GM23248 (cell line): ENCODE measurements at regions not wholly inside any gene's neighbourhood (a gene's known extent, or its start where the extent isn't known, plus 50 kb on each side); places are given as distances from the start of the nearest gene placed in this dataset.
A peak's percentile ranks its signal among the peaks of the same experiment; 100 is the strongest.

Experiments
- DNase-seq: peaks from one replicate; pipeline ENCODE4 v3.0.0-alpha.2; 2015
- H2AFZ ChIP-seq: fragments of 200-600 bp; sonication (generic); 2 replicates; pipeline ENCODE4 v1.6.1; 2016; ENCODE audit warnings: antibody characterized with exemption
- H3F3A ChIP-seq: fragments of 200-600 bp; sonication (generic); 2 replicates; pipeline ENCODE4 v1.6.1; 2016; ENCODE audit warnings: mild to moderate bottlenecking, antibody characterized with exemption, mixed run types; ENCODE audit not compliant: insufficient read depth
- H3K27ac ChIP-seq: fragments of 200-600 bp; sonication (generic); 2 replicates; pipeline ENCODE4 v1.5.1; 2016; ENCODE audit warnings: mild to moderate bottlenecking
- H3K27me3 ChIP-seq: fragments of 200-600 bp; sonication (generic); replicated peaks from 2 replicates; pipeline ENCODE4 v1.6.1; 2016; ENCODE audit warnings: mild to moderate bottlenecking; ENCODE audit not compliant: insufficient read depth
- H3K36me3 ChIP-seq: fragments of 200-600 bp; sonication (generic); 2 replicates; pipeline ENCODE4 v1.6.1; 2016; ENCODE audit warnings: low read depth, mild to moderate bottlenecking
- H3K4me1 ChIP-seq: fragments of 200-600 bp; sonication (generic); 2 replicates; pipeline ENCODE4 v1.6.1; 2016; ENCODE audit warnings: mild to moderate bottlenecking; ENCODE audit not compliant: insufficient read depth
- H3K4me2 ChIP-seq: fragments of 200-600 bp; sonication (generic); one replicate; pipeline ENCODE4 v1.6.1; 2016; ENCODE audit warnings: mild to moderate bottlenecking; ENCODE audit not compliant: unreplicated experiment
- H3K4me3 ChIP-seq: fragments of 200-600 bp; sonication (generic); 2 replicates; pipeline ENCODE4 v1.5.1; 2016; ENCODE audit warnings: mild to moderate bottlenecking
- H3K79me2 ChIP-seq: fragments of 200-600 bp; sonication (generic); 2 replicates; pipeline ENCODE4 v1.6.1; 2016; ENCODE audit warnings: mild to moderate bottlenecking; ENCODE audit not compliant: insufficient read depth
- H3K9ac ChIP-seq: fragments of 200-600 bp; sonication (generic); 2 replicates; pipeline ENCODE4 v1.6.1; 2016; ENCODE audit warnings: mild to moderate bottlenecking
- H3K9me2 ChIP-seq: fragments of 200-600 bp; sonication (generic); 2 replicates; pipeline ENCODE4 v1.6.1; 2016; ENCODE audit warnings: mixed run types, mild to moderate bottlenecking, moderate library complexity; ENCODE audit not compliant: insufficient read depth
- H3K9me3 ChIP-seq: fragments of 200-600 bp; sonication (generic); one replicate; pipeline ENCODE4 v1.6.1; 2017; ENCODE audit warnings: low read depth
- H4K20me1 ChIP-seq: fragments of 200-600 bp; sonication (generic); 2 replicates; pipeline ENCODE4 v1.6.0; 2016; ENCODE audit not compliant: insufficient read depth
- EZH2 ChIP-seq: fragments of 200-600 bp; sonication (generic); IDR thresholded peaks from 2 replicates; pipeline ENCODE4 v1.6.1; 2018; ENCODE audit warnings: antibody characterized with exemption, mild to moderate bottlenecking; ENCODE audit not compliant: insufficient read depth, poor library complexity, severe bottlenecking
- EZH2phosphoT487 ChIP-seq: fragments of 200-600 bp; sonication (generic); IDR thresholded peaks from 2 replicates; pipeline ENCODE4 v1.6.1; 2018; ENCODE audit warnings: antibody characterized with exemption, moderate library complexity, mild to moderate bottlenecking, low read depth; ENCODE audit not compliant: insufficient read depth
- WGBS, 2 experiments: methylation state at CpG; one replicate each; pipeline ENCODE4 v1.1.6; 2015 to 2017; ENCODE audit warnings: low lambda C conversion rate in 2 of 2, low coverage in 1 of 2; ENCODE audit errors: missing lambda C conversion rate in 2 of 2; 5-methylcytosine and 5-hydroxymethylcytosine counted together
- in situ Hi-C: fragments of 300-500 bp; cut with MboI; formaldehyde crosslinking; loops from 2 replicates; pipeline ENCODE4 v1.15.0; 2020

GRCh38 chr5:103461243-103461642, 101.3 kb downstream of the NUDT12 start:
- Histone ChIP-seq H3K79me2 (no peaks in the 10 kb centered on the region), H3K4me1 (peaks cover 24% of the 10 kb centered on the region), H3K27me3 (no peaks in the 10 kb centered on the region), H3F3A (peaks cover 14% of the 10 kb centered on the region; the same call in 1 of the 2 replicates), H3K4me3 (no peak overlapping the region; the same call in 1 of the 2 replicates), H2AFZ (no peak overlapping the region), H3K9me3 (no peaks in the 10 kb centered on the region), H3K27ac (no peak overlapping the region), H4K20me1 (no peaks in the 10 kb centered on the region), H3K9me2 (no peaks in the 10 kb centered on the region), H3K4me2 (peak overlapping the region; percentile 9), H3K9ac (no peak overlapping the region), H3K36me3 (no peaks in the 10 kb centered on the region)
- peak; percentile 71 for DNase-seq
- 0 out of 2 replicates have a peak, but pooled peaks have one; percentile 22 for TF ChIP-seq EZH2phosphoT487
- TF ChIP-seq EZH2 = no peak
- 0% methylated on average over 1 of the region's 1 CpG for WGBS, 2 experiments
- in situ Hi-C loops = no loop called here

GRCh38 chr5:103458497-103459040, 104.0 kb downstream of the NUDT12 start:
- no peak overlapping the region for H2AFZ ChIP-seq
- no peak overlapping the region for H3K4me2 ChIP-seq
- H4K20me1 ChIP-seq = no peaks in the 10 kb centered on the region
- in situ Hi-C loops = no loop called here
- H3K9me2 ChIP-seq = no peaks in the 10 kb centered on the region
- TF ChIP-seq EZH2phosphoT487 (no peak), EZH2 (no peak)
- DNase-seq = no peak
- no peaks in the 10 kb centered on the region for H3K9me3 ChIP-seq
- H3K79me2 ChIP-seq = no peaks in the 10 kb centered on the region
- H3K4me3 ChIP-seq = no peak overlapping the region
- peaks cover 17% of the 10 kb centered on the region for H3K4me1 ChIP-seq
- no peak overlapping the region for H3K27ac ChIP-seq
- no peaks in the 10 kb centered on the region for H3K36me3 ChIP-seq
- H3K9ac ChIP-seq = no peak overlapping the region
- 78 to 82% methylated on average over 3 of the region's 3 CpGs for WGBS, 2 experiments
- H3K27me3 ChIP-seq = no peaks in the 10 kb centered on the region
- H3F3A ChIP-seq = peaks cover 14% of the 10 kb centered on the region; the same call in 1 of the 2 replicates

GRCh38 chr5:103456476-103456875, 106.1 kb downstream of the NUDT12 start:
- H3K27me3 ChIP-seq = no peaks in the 10 kb centered on the region
- TF ChIP-seq EZH2 = no peak
- no peak for TF ChIP-seq EZH2phosphoT487

GRCh38 chr5:103455796-103456195, 106.8 kb downstream of the NUDT12 start:
- no peak overlapping the region for H3K9ac ChIP-seq
- H2AFZ ChIP-seq = no peak overlapping the region
- no peak overlapping the region for H3K4me3 ChIP-seq
- no peak overlapping the region for H3K4me2 ChIP-seq
- H3K27ac ChIP-seq = no peak overlapping the region
- H3K79me2 ChIP-seq = no peaks in the 10 kb centered on the region
- H3F3A ChIP-seq = peaks cover 26% of the 10 kb centered on the region
- H3K9me2 ChIP-seq = no peaks in the 10 kb centered on the region
- no peaks in the 10 kb centered on the region for H4K20me1 ChIP-seq
- H3K9me3 ChIP-seq = no peaks in the 10 kb centered on the region
- H3K36me3 ChIP-seq = no peaks in the 10 kb centered on the region
- H3K27me3 ChIP-seq = no peaks in the 10 kb centered on the region
- peaks cover 26% of the 10 kb centered on the region for H3K4me1 ChIP-seq
- no peak for DNase-seq
- in situ Hi-C loops = no loop called here
- WGBS, 2 experiments = 94 to 97% methylated on average over 2 of the region's 2 CpGs
- no peak for TF ChIP-seq EZH2phosphoT487

More at GRCh38 chr5:103456476-103456875, 106.1 kb downstream of the NUDT12 start:
- in situ Hi-C loops = no loop called here
- no peaks in the 10 kb centered on the region for H3K79me2 ChIP-seq
- WGBS, 2 experiments = 82 to 97% methylated on average over 2 of the region's 2 CpGs
- no peaks in the 10 kb centered on the region for H3K9me3 ChIP-seq
- no peaks in the 10 kb centered on the region for H4K20me1 ChIP-seq
- no peak overlapping the region for H3K27ac ChIP-seq
- peaks cover 21% of the 10 kb centered on the region for H3F3A ChIP-seq
- H3K4me1 ChIP-seq = peaks cover 25% of the 10 kb centered on the region
- H3K4me2 ChIP-seq = no peak overlapping the region
- no peak overlapping the region for H3K9ac ChIP-seq
- no peaks in the 10 kb centered on the region for H3K9me2 ChIP-seq
- no peak overlapping the region for H2AFZ ChIP-seq
- H3K4me3 ChIP-seq = no peak overlapping the region
- no peak for DNase-seq
- no peaks in the 10 kb centered on the region for H3K36me3 ChIP-seq

- no peak overlapping the region for H3K4me3 ChIP-seq
- peaks cover 35% of the 10 kb centered on the region for H3F3A ChIP-seq
- H2AFZ ChIP-seq = no peak overlapping the region
- H3K4me2 ChIP-seq = no peak overlapping the region
- no peaks in the 10 kb centered on the region for H3K36me3 ChIP-seq
- H4K20me1 ChIP-seq = no peaks in the 10 kb centered on the region
- no peak overlapping the region for H3K9ac ChIP-seq
- no peaks in the 10 kb centered on the region for H3K27me3 ChIP-seq
- H3K79me2 ChIP-seq = no peaks in the 10 kb centered on the region
- no peak overlapping the region for H3K27ac ChIP-seq
- WGBS, 2 experiments = 61 to 73% methylated on average over 2 of the region's 2 CpGs
- no peak for TF ChIP-seq EZH2
- TF ChIP-seq EZH2phosphoT487 = no peak
- in situ Hi-C loops = no loop called here
- peak; percentile 39 for DNase-seq
- H3K9me2 ChIP-seq = no peaks in the 10 kb centered on the region
- H3K9me3 ChIP-seq = no peaks in the 10 kb centered on the region
- peaks cover 37% of the 10 kb centered on the region for H3K4me1 ChIP-seq
Observed at GRCh38 chr5:103454770-103455169, 107.8 kb downstream of the NUDT12 start.
